ENCODE measurements at regions not wholly inside any gene's neighbourhood (a gene's known extent, or its start where the extent isn't known, plus 50 kb on each side); places are given as distances from the start of the nearest gene placed in this dataset.

GRCh38 chr2:51829477-51829876 lies 797.5 kb upstream of the NRXN1 start (continued):
- TF ChIP-seq PRDM15 (CRISPR knock-in tag; IDR thresholded peaks at IDR 0.05) (no peak), PAX5 (IDR thresholded peaks at IDR 0.05; ENCODE audit: borderline replicate concordance, low read depth, low read length) (no peak), ZNF687 (IDR thresholded peaks at IDR 0.05) (no peak), TBL1XR1 (IDR thresholded peaks at IDR 0.05; ENCODE audit: low read depth, low read length) (no peak), SRF (IDR thresholded peaks at IDR 0.05; ENCODE audit: low read depth in 2 of 2, low read length in 2 of 2) (no peak), IRF4 (IDR thresholded peaks at IDR 0.05; ENCODE audit: low read depth, low read length) (no peak)
